ENCODE measurements at regions not wholly inside any gene's neighbourhood (a gene's known extent, or its start where the extent isn't known, plus 50 kb on each side); places are given as distances from the start of the nearest gene placed in this dataset.

- in situ Hi-C loops (cut with MboI; ENCODE audit: low pct_ligation_motif_present in 1 of 4, low pct_unique_long_range_greater_than_20kb in 1 of 4, low sequenced_read_pairs in 3 of 4) = no loop called here
Measured at GRCh38 chr3:81164806-81165205, 596.6 kb downstream of the GBE1 start.

GRCh38 chr3:81161851-81162250 is 599.6 kb downstream of the GBE1 start:
- TF ChIP-seq EP300 (IDR thresholded peaks at IDR 0.05; ENCODE audit: low read depth) (no peak), POLR2AphosphoS5 (IDR thresholded peaks at IDR 0.05) (no peak)
- Histone ChIP-seq H3K9me3 (no peaks in the 10 kb centered on the region), H3K4me1 (no peaks in the 10 kb centered on the region), H3K36me3 (no peaks in the 10 kb centered on the region), H3K27me3 (no peaks in the 10 kb centered on the region), H3K27ac (no peak overlapping the region), H3K4me3 (no peak overlapping the region)
- DNase-seq = no peak
- 78 to 100% methylated on average over 1 of the region's 1 CpG for WGBS, 2 donors (ENCODE audit: low coverage in 1 of 2)
- in situ Hi-C loops (cut with MboI; ENCODE audit: low pct_ligation_motif_present in 1 of 4, low pct_unique_long_range_greater_than_20kb in 1 of 4, low sequenced_read_pairs in 3 of 4) (no loop called here), intact Hi-C loops (cut with DNase I; ENCODE audit: low total_unique reads) (no loop called here)

More at GRCh38 chr3:81164806-81165205, 596.6 kb downstream of the GBE1 start:
- DNase-seq = no peak
- no peak overlapping the region for H3K27ac ChIP-seq
- H3K4me3 ChIP-seq = no peak overlapping the region
- WGBS, 2 donors (ENCODE audit: low coverage in 1 of 2) = 82 to 98% methylated on average over 3 of the region's 3 CpGs
- H3K4me1 ChIP-seq = no peaks in the 10 kb centered on the region
- no peaks in the 10 kb centered on the region for H3K36me3 ChIP-seq
- intact Hi-C loops (cut with DNase I; ENCODE audit: low total_unique reads) = no loop called here
- TF ChIP-seq CTCF (IDR thresholded peaks at IDR 0.05) (no peak), EP300 (IDR thresholded peaks at IDR 0.05; ENCODE audit: low read depth) (no peak), POLR2A (IDR thresholded peaks at IDR 0.05) (no peak), POLR2AphosphoS5 (IDR thresholded peaks at IDR 0.05) (no peak)
- no peaks in the 10 kb centered on the region for H3K27me3 ChIP-seq
- no peaks in the 10 kb centered on the region for H3K9me3 ChIP-seq

- intact Hi-C loops (cut with DNase I; ENCODE audit: low total_unique reads) = no loop called here
- 62 to 69% methylated on average over 4 of the region's 4 CpGs for WGBS, 2 donors (ENCODE audit: low coverage in 1 of 2)
Measured at GRCh38 chr3:81161100-81161499, 600.3 kb downstream of the GBE1 start.

GRCh38 chr3:81154611-81155143 is 606.8 kb downstream of the GBE1 start:
- no peaks in the 10 kb centered on the region for H3K9me3 ChIP-seq
- TF ChIP-seq CTCF (IDR thresholded peaks at IDR 0.05) (no peak), POLR2A (IDR thresholded peaks at IDR 0.05) (no peak), EP300 (IDR thresholded peaks at IDR 0.05; ENCODE audit: low read depth) (no peak), POLR2AphosphoS5 (IDR thresholded peaks at IDR 0.05) (no peak)
- no peaks in the 10 kb centered on the region for H3K27me3 ChIP-seq
- no peaks in the 10 kb centered on the region for H3K4me1 ChIP-seq
- WGBS, 2 donors (ENCODE audit: low coverage in 1 of 2) = 65 to 72% methylated on average over 2 to 7 of the region's 7 CpGs
- no peaks in the 10 kb centered on the region for H3K36me3 ChIP-seq
- no peak for DNase-seq
- in situ Hi-C loops (cut with MboI; ENCODE audit: low pct_ligation_motif_present in 1 of 4, low pct_unique_long_range_greater_than_20kb in 1 of 4, low sequenced_read_pairs in 3 of 4) = no loop called here
- intact Hi-C loops (cut with DNase I; ENCODE audit: low total_unique reads) = no loop called here
- H3K4me3 ChIP-seq = no peak overlapping the region
- no peak overlapping the region for H3K27ac ChIP-seq

More at GRCh38 chr3:81161100-81161499, 600.3 kb downstream of the GBE1 start:
- no peak for DNase-seq
- no peaks in the 10 kb centered on the region for H3K4me1 ChIP-seq
- in situ Hi-C loops (cut with MboI; ENCODE audit: low pct_ligation_motif_present in 1 of 4, low pct_unique_long_range_greater_than_20kb in 1 of 4, low sequenced_read_pairs in 3 of 4) = no loop called here
- no peaks in the 10 kb centered on the region for H3K9me3 ChIP-seq
- H3K36me3 ChIP-seq = no peaks in the 10 kb centered on the region
- no peak overlapping the region for H3K4me3 ChIP-seq
- no peak for TF ChIP-seq EP300 (IDR thresholded peaks at IDR 0.05; ENCODE audit: low read depth)
- TF ChIP-seq POLR2A (IDR thresholded peaks at IDR 0.05) = no peak
- TF ChIP-seq CTCF (IDR thresholded peaks at IDR 0.05) = no peak
- no peak for TF ChIP-seq POLR2AphosphoS5 (IDR thresholded peaks at IDR 0.05)
- no peaks in the 10 kb centered on the region for H3K27me3 ChIP-seq
- no peak overlapping the region for H3K27ac ChIP-seq

- Histone ChIP-seq H3K27ac (no peak overlapping the region), H3K9me3 (no peaks in the 10 kb centered on the region), H3K4me3 (no peak overlapping the region), H3K4me1 (no peaks in the 10 kb centered on the region), H3K27me3 (no peaks in the 10 kb centered on the region), H3K36me3 (no peaks in the 10 kb centered on the region)
- DNase-seq = no peak
- intact Hi-C loops (cut with DNase I; ENCODE audit: low total_unique reads) = no loop called here
- 73 to 81% methylated on average over 2 of the region's 2 CpGs for WGBS, 2 donors (ENCODE audit: low coverage in 1 of 2)
- TF ChIP-seq POLR2AphosphoS5 (IDR thresholded peaks at IDR 0.05) = no peak
- in situ Hi-C loops (cut with MboI; ENCODE audit: low pct_ligation_motif_present in 1 of 4, low pct_unique_long_range_greater_than_20kb in 1 of 4, low sequenced_read_pairs in 3 of 4) = no loop called here
Measured at GRCh38 chr3:81152156-81152555, 609.3 kb downstream of the GBE1 start.
